IMR-90 (cell line): ENCODE measurements at regions not wholly inside any gene's neighbourhood (a gene's known extent, or its start where the extent isn't known, plus 50 kb on each side); places are given as distances from the start of the nearest gene placed in this dataset.

Source experiments
- BHLHE40 ChIP-seq: fragments of 150-350 bp; IDR thresholded peaks from 2 replicates; pipeline ENCODE4 v1.6.1; 2016; ENCODE audit warnings: mild to moderate bottlenecking, low read depth, low read length
- MXI1 ChIP-seq: IDR thresholded peaks from 2 replicates; pipeline ENCODE4 v1.6.1; 2012; ENCODE audit warnings: low read depth, mild to moderate bottlenecking, low read length, moderate library complexity, borderline replicate concordance
- POLR2A ChIP-seq: IDR thresholded peaks from 2 replicates; pipeline ENCODE4 v1.6.1; 2012; ENCODE audit warnings: mild to moderate bottlenecking, low read depth, low read length
- RCOR1 ChIP-seq: IDR thresholded peaks from 2 replicates; pipeline ENCODE4 v1.6.1; 2012; ENCODE audit warnings: mild to moderate bottlenecking, low read length, improper control_type of control experiment; ENCODE audit not compliant: insufficient replicate concordance
- RFX5 ChIP-seq: IDR thresholded peaks from 2 replicates; pipeline ENCODE4 v1.8.0; 2012; ENCODE audit warnings: low read depth, mild to moderate bottlenecking, low read length, moderate library complexity
- TF ChIP-seq, protein P1 (sequence below): conservative IDR thresholded peaks from 2 replicates; pipeline ENCODE4 v1.5.1; 2012; ENCODE audit warnings: mild to moderate bottlenecking, low read depth, low read length, improper control_type of control experiment
- TF ChIP-seq, protein P2 (sequence below): fragments of 150-350 bp; IDR thresholded peaks from 2 replicates; pipeline ENCODE4 v1.6.1; 2017; ENCODE audit warnings: mild to moderate bottlenecking, antibody characterized with exemption, low read length, low read depth

DNA sequence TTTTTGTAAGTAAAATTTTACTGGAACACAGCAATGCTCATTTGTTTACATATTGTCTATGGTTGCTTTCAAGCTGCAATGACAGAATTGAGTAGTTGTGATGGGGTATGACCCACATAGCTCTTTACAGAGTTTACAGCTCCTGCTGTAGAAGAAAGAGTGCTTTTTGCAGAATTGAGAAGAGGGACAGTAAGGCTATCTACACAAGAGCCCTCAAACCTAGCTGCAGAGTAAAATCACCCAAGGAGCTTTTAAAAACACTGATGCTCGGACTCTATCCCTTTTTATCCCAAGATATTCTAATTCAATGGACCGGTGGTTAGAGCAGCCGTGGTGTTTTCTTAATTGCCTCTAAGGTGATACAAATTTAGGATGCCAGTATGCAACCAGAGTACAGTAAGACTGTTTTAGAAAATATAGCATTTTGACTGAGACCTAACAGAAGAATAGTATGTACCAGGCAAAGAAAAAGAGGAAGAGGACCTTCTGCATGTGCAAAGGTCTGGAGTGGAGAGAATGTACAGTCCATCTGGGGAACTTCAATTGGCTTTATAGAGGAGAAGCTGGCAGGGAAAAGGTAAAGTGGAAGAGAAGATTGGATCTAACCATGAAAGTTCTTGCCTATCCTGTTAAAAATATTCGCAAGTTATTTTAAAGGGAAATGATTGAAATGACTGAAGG is 663.6 kb upstream of the CPEB2 start:
- TF ChIP-seq RCOR1 (no peak), RFX5 (no peak), BHLHE40 (no peak), POLR2A (no peak), MXI1 (no peak)
- TF ChIP-seq, protein P1, sequence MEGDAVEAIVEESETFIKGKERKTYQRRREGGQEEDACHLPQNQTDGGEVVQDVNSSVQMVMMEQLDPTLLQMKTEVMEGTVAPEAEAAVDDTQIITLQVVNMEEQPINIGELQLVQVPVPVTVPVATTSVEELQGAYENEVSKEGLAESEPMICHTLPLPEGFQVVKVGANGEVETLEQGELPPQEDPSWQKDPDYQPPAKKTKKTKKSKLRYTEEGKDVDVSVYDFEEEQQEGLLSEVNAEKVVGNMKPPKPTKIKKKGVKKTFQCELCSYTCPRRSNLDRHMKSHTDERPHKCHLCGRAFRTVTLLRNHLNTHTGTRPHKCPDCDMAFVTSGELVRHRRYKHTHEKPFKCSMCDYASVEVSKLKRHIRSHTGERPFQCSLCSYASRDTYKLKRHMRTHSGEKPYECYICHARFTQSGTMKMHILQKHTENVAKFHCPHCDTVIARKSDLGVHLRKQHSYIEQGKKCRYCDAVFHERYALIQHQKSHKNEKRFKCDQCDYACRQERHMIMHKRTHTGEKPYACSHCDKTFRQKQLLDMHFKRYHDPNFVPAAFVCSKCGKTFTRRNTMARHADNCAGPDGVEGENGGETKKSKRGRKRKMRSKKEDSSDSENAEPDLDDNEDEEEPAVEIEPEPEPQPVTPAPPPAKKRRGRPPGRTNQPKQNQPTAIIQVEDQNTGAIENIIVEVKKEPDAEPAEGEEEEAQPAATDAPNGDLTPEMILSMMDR = no peak
- TF ChIP-seq, protein P2, sequence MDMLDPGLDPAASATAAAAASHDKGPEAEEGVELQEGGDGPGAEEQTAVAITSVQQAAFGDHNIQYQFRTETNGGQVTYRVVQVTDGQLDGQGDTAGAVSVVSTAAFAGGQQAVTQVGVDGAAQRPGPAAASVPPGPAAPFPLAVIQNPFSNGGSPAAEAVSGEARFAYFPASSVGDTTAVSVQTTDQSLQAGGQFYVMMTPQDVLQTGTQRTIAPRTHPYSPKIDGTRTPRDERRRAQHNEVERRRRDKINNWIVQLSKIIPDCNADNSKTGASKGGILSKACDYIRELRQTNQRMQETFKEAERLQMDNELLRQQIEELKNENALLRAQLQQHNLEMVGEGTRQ = no peak
